DND-41 (cell line): ENCODE measurements at regions not wholly inside any gene's neighbourhood (a gene's known extent, or its start where the extent isn't known, plus 50 kb on each side); places are given as distances from the start of the nearest gene placed in this dataset.

ENCODE experiments used
- ATAC-seq: fragments of 200-7000 bp; cut with Tn5 transposase; 3 replicates; pipeline ENCODE4 v1.9.1; 2021; ENCODE audit warnings: low read depth; ENCODE audit not compliant: insufficient read depth
- DNase-seq: peaks from one replicate; pipeline ENCODE4 v3.0.0-alpha.2; 2020
- H2AFZ ChIP-seq: 2 replicates; pipeline ENCODE4 v1.6.0; 2012; ENCODE audit warnings: low read depth, low read length
- H3K27ac ChIP-seq: 2 replicates; pipeline ENCODE4 v1.5.1; 2012; ENCODE audit warnings: low read length, inconsistent platforms
- H3K27me3 ChIP-seq: fragments of 200-600 bp; sonication (generic); 2 replicates; pipeline ENCODE4 v1.6.0; 2012; ENCODE audit warnings: low read length, mild to moderate bottlenecking, inconsistent platforms; ENCODE audit not compliant: insufficient read depth, poor library complexity
- H3K36me3 ChIP-seq: 2 replicates; pipeline ENCODE4 v1.5.1; 2012; ENCODE audit warnings: low read length, inconsistent platforms; ENCODE audit not compliant: insufficient read depth
- H3K4me1 ChIP-seq: 2 replicates; pipeline ENCODE4 v1.5.1; 2012; ENCODE audit warnings: mild to moderate bottlenecking, low read length; ENCODE audit not compliant: insufficient read depth
- H3K4me2 ChIP-seq: 2 replicates; pipeline ENCODE4 v1.6.0; 2012; ENCODE audit warnings: mild to moderate bottlenecking, moderate library complexity, low read length, inconsistent platforms; ENCODE audit not compliant: insufficient read depth
- H3K4me3 ChIP-seq, 2 experiments: fragments of 200-600 bp in 1 of 2; shearing (Covaris generic) in 1 of 2; 2 replicates each; pipeline ENCODE4 v1.5.1; 2012 to 2016; ENCODE audit warnings: inconsistent platforms in 2 of 2, low read length in 2 of 2, mild to moderate bottlenecking in 2 of 2, low read depth in 1 of 2, moderate library complexity in 1 of 2
- H3K79me2 ChIP-seq: 2 replicates; pipeline ENCODE4 v1.6.0; 2012; ENCODE audit warnings: low read length, inconsistent platforms; ENCODE audit not compliant: insufficient read depth
- H3K9ac ChIP-seq: 2 replicates; pipeline ENCODE4 v1.6.0; 2012; ENCODE audit warnings: low read depth, mild to moderate bottlenecking, inconsistent platforms, low read length, moderate library complexity
- H3K9me3 ChIP-seq: 2 replicates; pipeline ENCODE4 v1.5.1; 2012; ENCODE audit warnings: low read length, moderate library complexity, mild to moderate bottlenecking, inconsistent platforms; ENCODE audit not compliant: insufficient read depth, severe bottlenecking
- H4K20me1 ChIP-seq: 2 replicates; pipeline ENCODE4 v1.6.0; 2012; ENCODE audit warnings: low read length; ENCODE audit not compliant: insufficient read depth
- CTCF ChIP-seq: IDR thresholded peaks from 2 replicates; pipeline ENCODE4 v1.5.1; 2012; ENCODE audit warnings: borderline replicate concordance, low read length, moderate library complexity, mild to moderate bottlenecking; ENCODE audit not compliant: poor library complexity, severe bottlenecking; ENCODE audit errors: extremely low read depth
- EZH2 ChIP-seq: IDR thresholded peaks from 3 replicates; pipeline ENCODE4 v1.6.1; 2012; ENCODE audit warnings: borderline replicate concordance, low read depth, mild to moderate bottlenecking, moderate library complexity, low read length, inconsistent platforms; ENCODE audit not compliant: severe bottlenecking

- Histone ChIP-seq H3K79me2 (no peaks in the 10 kb centered on the region), H3K4me2 (peak overlapping the region; percentile 43; the same call in 1 of the 2 replicates), H3K4me3 (no peak overlapping the region), H3K9ac (no peak overlapping the region), H3K9me3 (no peaks in the 10 kb centered on the region), H2AFZ (peak overlapping the region; percentile 60; the same call in 1 of the 2 replicates), H3K36me3 (no peaks in the 10 kb centered on the region), H4K20me1 (no peaks in the 10 kb centered on the region), H3K4me1 (peaks cover 14% of the 10 kb centered on the region), H3K27me3 (no peaks in the 10 kb centered on the region), H3K27ac (peak overlapping the region; percentile 49)
- DNase-seq (peak; percentile 37), ATAC-seq (peak; percentile 76)
- TF ChIP-seq CTCF (no peak), EZH2 (no peak)
Observed at GRCh38 chr3:82883072-82883471, 1121.6 kb upstream of the GBE1 start.

GRCh38 chr3:82875401-82875800, 1114.0 kb upstream of the GBE1 start:
- DNase-seq, result no peak
- no peaks in the 10 kb centered on the region for H3K4me1 ChIP-seq
- TF ChIP-seq CTCF (no peak), EZH2 (no peak)
- no peaks in the 10 kb centered on the region for H3K9me3 ChIP-seq
- ATAC-seq, result no peak
- no peaks in the 10 kb centered on the region for H3K79me2 ChIP-seq
- no peaks in the 10 kb centered on the region for H3K27me3 ChIP-seq
- H3K36me3 ChIP-seq, result no peaks in the 10 kb centered on the region
- no peak overlapping the region for H3K4me2 ChIP-seq
- H3K4me3 ChIP-seq, result no peak overlapping the region
- no peak overlapping the region for H3K9ac ChIP-seq
- no peak overlapping the region; the same call in 1 of the 2 replicates for H2AFZ ChIP-seq
- H4K20me1 ChIP-seq, result no peaks in the 10 kb centered on the region
- H3K27ac ChIP-seq, result no peak overlapping the region

- Histone ChIP-seq H3K4me3 (no peak overlapping the region), H2AFZ (no peak overlapping the region)
- TF ChIP-seq CTCF, result no peak
- TF ChIP-seq EZH2, result no peak
Observed at GRCh38 chr3:82839871-82840270, 1078.4 kb upstream of the GBE1 start.

GRCh38 chr3:82834098-82834497, 1072.7 kb upstream of the GBE1 start:
- no peak overlapping the region for H3K4me2 ChIP-seq
- no peak overlapping the region for H3K4me3 ChIP-seq
- no peak overlapping the region for H2AFZ ChIP-seq
- no peaks in the 10 kb centered on the region for H3K79me2 ChIP-seq
- no peaks in the 10 kb centered on the region for H3K27me3 ChIP-seq
- DNase-seq (no peak), ATAC-seq (no peak)
- H3K36me3 ChIP-seq, result no peaks in the 10 kb centered on the region
- no peak overlapping the region for H3K27ac ChIP-seq
- no peaks in the 10 kb centered on the region for H3K9me3 ChIP-seq
- H3K9ac ChIP-seq, result no peak overlapping the region
- H3K4me1 ChIP-seq, result no peaks in the 10 kb centered on the region
- TF ChIP-seq CTCF, result no peak
- TF ChIP-seq EZH2, result no peak
- H4K20me1 ChIP-seq, result no peaks in the 10 kb centered on the region

More at GRCh38 chr3:82839871-82840270, 1078.4 kb upstream of the GBE1 start:
- H3K79me2 ChIP-seq, result no peaks in the 10 kb centered on the region
- H3K4me2 ChIP-seq, result no peak overlapping the region
- no peaks in the 10 kb centered on the region for H3K4me1 ChIP-seq
- no peaks in the 10 kb centered on the region for H3K27me3 ChIP-seq
- H3K36me3 ChIP-seq, result no peaks in the 10 kb centered on the region
- no peak for DNase-seq
- no peak overlapping the region for H3K27ac ChIP-seq
- no peaks in the 10 kb centered on the region for H4K20me1 ChIP-seq
- peaks cover 3% of the 10 kb centered on the region for H3K9me3 ChIP-seq
- ATAC-seq, result no peak
- no peak overlapping the region for H3K9ac ChIP-seq
